GM21619 (cell line): ENCODE measurements at regions not wholly inside any gene's neighbourhood (a gene's known extent, or its start where the extent isn't known, plus 50 kb on each side); places are given as distances from the start of the nearest gene placed in this dataset.

ENCODE experiments used
- ATAC-seq: cut with Tn5 transposase; IDR thresholded peaks from one replicate; pipeline ENCODE4 v1.9.1; 2021; ENCODE audit not compliant: unreplicated experiment

DNA sequence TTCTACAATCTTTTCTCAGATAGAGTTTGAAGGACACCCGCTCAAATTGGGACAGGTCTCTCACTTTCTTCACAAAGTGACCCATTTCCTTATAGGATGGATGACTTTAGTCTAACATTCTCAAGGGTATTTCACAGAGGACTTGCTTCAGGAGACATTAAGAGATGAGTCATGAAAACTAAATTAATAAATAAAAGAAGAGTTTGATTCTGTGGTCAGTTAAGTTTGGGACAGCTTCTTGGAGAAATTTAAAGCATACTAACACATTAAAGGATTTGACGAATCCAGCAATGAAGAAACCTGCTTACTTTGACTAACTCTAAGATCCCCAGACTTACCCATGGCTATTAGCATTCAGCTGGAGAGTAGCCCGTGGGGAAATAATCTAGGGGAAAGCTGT, 95.6 kb upstream of the RAB3GAP2 start:
- no peak for ATAC-seq

DNA sequence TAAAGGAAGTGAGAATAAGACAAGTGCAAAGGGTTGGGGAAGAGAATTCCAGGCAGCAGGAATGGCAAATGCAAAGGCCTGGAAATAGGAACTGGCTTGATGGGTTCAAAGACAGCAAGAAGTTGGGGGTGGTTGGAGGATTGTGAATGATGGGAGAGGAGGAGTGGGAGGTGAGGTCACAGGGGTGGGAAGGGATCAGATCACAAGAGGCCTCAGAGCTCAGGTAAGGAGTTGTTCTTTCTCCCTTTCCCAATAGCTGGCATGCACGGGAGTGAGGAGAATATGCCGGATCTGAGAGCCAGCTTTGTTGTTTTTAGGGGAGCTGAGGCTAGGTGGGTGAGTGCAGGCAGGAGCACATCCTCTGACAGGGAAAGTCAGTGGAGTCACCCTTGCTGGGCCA, 94.0 kb upstream of the RAB3GAP2 start:
- no peak for ATAC-seq

DNA sequence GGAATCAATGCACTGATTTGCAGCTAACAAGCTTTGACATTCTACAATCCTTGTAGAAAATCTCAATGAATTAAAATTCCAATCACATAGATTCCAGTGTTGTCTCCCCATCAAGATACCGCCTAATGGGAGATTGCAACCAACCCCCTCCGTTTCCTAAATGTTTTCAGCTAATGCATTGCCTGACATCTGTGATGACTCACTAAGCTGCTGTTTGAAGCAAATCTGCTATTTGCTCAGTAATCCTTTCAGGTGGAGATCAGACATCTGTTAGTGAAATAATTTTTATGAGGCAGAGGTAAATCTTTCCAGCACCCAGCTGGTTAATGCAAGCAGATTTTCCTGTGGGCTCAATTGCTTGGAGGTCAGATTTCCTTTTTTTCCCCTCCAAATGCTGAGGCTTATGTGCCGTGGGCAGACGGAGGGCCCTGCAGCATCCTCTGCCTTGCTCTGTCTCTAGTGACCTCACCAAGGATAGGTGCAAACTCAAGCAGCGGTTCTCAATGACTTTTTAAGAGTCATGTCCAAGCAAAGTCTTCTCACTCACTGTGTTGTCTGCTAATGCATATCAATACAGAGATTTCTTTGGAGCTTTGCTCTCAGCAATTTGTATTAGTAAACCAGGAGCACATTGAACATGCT, 91.1 kb upstream of the RAB3GAP2 start:
- ATAC-seq: no peak

DNA sequence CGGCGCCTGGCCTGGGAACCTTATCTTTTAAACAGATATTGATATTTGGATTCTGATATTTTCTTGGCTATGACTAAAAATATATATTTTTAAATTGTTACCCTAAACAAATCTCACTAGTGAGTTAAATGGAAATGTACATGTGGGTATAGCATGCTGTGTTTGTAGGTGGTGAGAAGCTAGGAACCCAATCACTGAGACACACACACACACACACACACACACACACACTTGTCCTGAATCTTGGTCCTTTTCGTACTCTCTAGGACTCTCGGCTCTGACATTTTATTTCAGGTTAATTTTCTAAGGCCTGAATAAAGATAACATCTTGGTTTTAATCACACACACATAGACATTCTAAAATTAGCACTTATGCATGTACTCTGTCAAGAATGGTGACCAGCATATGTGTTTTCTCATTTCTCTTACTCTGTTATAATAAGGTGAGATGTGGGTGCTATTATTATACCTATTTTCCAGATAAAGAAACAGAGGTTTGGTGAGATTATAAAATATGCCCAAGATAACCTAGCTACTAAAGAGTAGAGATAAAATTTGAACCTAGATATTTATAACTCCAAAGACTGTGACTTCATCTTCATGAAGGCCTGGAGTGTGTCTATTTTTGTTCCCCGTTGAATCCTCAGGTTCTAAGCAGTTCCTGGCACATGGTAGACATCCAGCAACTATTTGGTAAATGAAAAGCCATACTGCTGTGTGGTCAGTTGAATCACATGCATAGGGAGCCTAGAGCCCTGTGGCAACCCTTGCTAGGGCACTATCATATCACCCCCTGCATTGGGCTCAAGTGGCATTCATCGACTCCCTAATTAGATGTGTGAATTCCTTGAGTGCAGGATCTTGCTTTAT, 85.0 kb upstream of the RAB3GAP2 start:
- ATAC-seq: no peak

DNA sequence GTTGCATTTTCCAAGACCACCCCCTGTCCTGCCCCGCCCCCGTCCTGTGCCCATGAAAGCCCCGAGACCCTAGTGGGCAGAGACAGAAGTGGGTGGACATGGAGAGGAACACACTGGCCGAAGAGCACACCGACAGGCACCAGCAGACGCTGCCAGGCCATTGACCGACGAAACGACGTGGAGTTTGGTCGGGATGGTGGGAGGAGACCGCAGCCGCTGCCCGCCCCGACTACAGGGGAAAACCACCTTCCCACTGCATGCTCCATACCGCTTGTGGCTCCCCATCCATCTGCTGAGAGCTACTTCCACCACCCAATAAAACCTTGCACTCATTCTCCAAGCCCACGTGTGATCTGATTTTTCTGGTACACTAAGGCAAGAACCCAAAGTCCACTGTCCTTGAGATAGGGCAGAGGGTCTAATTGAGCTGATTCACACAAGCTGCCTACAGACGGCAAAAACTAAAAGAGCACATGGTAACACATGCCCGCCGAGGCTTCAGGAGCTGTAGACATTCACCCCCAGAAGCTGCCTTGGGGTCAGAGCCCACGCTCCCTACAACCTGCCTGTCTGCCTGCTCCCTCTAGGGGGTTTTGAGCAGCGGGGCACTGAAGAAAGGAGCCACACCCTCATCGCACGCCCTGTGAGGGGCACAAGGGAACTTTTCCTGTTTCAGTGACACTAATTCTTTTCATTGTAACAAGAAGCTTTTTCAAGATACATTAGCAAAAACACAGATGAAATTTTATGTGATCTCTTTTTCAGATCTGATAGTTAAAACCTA, 81.2 kb upstream of the RAB3GAP2 start:
- no peak for ATAC-seq

DNA sequence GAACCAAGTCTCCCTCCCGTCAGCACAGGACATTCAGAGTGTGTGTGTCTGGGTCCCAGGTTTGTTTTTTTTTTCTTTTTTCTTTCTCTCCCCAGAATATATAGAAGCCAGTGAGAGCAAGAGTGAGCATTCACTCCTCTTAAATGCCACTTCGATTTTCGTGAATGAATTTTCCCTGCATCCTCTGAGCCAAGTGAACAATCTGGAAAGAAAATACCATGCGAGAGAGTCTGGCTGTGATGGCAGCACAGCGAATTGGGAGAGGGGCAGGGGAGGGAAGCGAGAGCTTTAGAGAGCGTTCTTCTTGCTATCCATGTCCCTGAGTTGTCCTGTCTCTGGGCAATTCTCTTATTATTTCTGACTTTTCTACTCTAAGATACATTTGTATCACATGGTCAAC, 76.0 kb upstream of the RAB3GAP2 start:
- ATAC-seq: no peak

DNA sequence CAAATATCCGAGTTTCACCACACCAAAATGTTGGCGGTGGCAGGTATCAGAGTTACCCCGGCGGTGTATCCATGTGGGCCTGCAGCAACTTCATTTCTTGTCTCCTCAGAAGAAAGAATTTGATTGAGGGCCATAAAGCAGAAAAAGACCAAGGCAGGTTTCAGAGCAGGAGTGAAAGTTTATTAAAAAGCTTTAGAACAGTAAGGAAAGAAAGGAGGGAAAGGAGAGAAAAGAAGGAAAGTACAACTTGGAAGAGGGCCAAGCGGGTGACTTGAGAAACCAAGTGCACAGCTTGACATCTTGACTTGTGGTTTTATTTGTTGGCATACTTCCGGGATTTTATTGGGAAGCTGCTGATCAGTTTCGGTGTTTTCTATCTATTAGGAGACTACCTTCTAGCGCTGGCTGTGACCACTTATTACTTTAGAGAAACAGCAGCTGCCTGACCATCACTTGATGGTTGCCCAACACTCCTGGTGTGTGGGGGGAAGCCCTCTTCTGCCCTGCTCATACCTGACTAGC, 75.5 kb upstream of the RAB3GAP2 start:
- no peak for ATAC-seq

DNA sequence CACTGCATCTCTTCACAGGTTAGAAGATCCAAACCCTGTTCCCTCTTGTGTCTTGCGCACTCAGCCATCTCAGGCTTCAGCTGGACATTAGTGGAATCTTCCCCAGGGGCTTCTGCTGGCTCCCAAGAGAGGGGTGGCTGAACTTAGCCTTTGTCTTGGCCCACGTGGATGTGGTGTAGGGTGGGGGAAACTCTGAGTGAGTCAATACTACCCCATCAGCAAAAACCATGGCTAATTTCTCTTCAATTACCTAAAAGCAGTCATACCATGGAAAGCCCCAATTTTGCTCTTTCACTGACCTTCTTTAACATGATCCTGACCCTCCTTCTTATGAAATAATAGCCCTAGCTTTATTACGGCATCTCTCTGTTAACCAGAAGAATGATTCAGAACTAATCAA, 72.5 kb upstream of the RAB3GAP2 start:
- ATAC-seq: peak; percentile 65

DNA sequence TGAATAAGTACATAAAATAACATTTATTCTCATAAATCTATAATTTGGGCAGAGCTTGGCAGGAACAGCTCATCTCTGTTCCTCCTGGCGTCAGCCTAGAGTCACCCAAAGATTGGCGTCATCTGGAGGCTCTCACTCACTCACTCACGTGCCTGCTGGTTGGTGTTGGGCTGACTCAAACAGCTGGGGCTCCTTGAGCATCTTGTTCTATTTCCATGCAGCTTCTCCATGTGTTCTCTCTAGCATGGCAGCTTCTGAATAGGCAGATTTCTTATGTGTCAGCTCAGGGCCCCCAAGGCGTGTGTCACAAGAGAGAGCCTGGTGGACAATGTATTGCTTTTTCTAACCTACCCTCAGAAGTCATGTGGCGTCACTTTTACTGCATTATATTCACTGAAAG, 70.6 kb upstream of the RAB3GAP2 start:
- ATAC-seq: no peak

DNA sequence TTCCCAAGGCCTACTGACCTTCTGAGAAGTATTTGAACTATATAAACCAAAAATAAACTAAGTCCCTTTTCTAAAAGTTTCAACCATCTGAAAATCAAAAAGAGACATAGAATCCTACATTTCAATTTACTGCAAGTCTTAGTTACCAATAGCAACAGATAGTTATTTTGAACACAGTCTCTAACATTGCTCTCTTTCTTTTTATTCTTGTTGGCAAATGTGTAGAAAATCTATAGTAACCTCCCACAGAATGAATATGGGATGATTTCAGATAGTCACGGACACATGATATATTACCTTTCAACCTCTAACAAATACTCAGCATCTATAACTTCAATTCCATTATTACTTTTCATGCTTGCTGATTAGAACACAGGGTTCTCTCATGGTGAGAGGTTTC, 68.9 kb upstream of the RAB3GAP2 start:
- ATAC-seq: no peak

DNA sequence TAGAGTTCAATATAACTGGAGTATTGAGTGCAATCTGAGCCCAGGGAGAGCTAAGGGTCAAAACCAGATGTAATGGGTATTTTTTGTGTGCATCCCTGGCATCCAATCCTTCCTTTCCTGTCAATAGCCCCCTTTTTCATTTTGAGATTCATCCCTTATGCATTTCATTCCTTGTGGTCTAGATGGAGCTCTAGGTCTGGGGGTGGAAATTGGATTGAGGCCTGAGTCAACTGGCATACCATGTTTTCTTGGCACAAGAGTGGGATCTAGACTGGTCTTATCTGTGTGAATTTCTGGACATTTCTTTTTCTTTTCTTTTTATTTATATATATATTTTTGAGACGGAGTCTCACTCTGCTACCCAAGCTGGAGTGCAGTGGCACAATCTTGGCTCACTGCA, 67.3 kb upstream of the RAB3GAP2 start:
- no peak for ATAC-seq

DNA sequence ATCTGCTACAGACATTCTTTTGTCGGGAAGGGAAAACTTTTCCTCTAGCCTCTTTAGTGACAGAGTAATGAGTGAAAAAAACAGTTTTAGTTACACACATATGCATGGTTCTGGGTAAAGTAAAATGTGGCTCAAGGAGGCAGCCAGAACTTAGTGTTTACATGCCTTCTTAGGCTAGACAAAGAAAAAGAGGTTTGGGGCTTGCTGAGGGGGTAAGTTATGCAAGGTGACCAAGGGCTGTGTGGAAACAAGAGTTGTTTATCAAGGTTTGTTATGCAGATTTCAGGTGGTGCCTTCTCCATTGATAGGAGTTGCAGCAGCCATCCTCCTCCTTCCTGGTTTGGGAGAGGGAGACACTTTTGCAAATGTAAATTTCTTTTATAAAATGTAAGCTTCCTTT, 66.5 kb upstream of the RAB3GAP2 start:
- ATAC-seq: no peak

DNA sequence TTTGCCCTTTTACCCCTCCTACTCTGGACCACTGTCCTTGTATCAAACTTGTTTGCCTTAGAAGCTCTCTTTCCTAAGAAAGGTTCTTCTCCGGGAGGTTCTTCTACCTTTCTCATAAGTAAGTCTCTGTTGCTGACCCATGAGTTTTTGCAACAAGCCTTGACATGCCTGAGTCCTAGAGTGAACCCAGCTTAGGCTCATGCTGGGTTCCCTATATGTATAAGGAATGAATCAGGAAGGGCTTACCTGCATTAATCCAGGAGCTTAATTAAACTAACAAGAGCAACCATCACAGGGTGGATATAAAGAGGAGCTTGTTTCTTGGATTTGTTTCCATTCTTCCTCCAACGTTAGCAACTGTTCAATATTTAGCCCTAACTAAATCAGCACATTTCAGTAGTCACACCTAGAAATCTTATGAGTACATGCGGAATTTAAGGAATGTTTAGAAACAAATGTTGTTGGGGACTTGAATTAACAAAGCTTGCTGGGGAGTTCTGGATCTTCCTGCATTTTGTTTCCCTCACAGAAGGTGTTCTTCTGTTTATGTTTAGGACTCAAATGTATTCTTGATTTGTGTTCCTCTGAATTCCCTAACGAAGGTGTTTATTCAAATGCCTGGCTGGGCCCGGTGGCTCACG, 64.3 kb upstream of the RAB3GAP2 start:
- no peak for ATAC-seq

DNA sequence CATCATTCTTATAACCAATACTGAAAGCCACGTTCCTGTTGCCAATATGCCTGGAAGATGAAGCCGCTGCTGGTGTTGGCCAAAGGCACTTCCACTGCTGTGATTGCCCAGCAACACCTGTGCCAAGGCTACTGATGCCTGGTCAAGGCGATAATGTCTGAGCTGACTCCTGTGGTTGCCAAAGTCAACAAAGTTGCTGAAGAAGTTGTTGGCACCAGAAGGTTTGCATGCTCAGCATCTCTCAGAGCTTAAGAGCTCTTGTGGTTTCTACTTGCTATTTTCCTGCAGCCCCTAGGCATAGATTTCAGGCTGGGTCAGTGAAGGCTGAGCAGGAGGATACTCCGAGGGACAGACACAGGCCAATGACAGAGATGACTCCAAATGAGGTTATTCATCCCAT, 63.4 kb upstream of the RAB3GAP2 start:
- no peak for ATAC-seq

DNA sequence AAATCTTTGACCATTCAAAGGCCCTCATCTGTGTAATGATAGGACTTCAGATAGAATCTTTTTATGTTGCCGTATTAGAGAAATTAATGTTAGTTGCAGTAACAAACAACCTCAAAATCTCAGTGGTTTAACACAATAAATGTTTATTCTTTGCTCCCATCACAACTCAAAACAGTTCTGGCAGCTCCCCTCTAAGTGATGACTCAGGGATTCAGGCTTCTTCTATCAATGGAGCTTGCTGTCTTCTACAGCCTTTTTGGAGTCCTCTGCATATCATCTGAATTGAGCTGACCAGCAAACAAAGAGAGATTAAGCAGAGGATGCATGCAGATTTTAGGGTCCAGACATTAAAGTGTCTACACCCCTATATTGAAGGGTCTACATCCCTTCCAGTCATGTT, 59.1 kb upstream of the RAB3GAP2 start:
- ATAC-seq: no peak

DNA sequence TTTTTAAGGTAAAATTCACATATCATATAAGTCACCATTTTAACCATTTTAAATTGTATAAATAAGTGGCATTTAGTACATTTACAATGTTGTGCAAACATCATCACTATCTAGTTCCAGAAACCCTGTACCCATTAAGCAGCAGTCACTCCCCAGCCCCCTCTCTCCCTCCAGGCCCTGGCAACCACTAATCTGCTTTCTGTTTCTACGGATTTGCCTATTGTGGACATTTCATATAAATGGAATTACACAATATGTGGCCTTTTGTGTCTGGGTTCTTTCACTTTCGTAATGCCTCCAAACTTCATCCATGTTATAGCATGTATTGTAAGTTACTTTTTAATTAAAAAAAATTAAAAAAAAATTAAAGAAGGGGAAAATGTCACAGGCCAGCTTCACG, 58.0 kb upstream of the RAB3GAP2 start:
- ATAC-seq: no peak

DNA sequence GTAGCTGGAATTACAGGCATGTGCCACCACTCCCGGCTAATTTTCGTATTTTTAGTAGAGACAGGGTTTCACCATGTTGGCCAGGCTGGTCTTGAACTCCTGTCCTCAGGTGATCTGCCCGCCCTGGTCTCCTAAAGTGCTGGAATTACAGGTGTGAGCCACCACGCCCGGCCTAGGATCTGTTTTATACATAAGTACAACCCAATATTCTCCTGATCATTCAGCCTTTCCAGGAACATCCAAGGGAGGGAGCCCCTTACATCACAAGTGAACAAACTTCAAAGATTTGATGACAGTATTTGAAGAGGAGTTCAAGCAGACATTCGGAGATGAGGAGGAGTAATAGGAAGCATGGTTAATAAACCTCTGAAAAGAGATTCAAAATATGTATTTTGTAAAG, 54.9 kb upstream of the RAB3GAP2 start:
- no peak for ATAC-seq

DNA sequence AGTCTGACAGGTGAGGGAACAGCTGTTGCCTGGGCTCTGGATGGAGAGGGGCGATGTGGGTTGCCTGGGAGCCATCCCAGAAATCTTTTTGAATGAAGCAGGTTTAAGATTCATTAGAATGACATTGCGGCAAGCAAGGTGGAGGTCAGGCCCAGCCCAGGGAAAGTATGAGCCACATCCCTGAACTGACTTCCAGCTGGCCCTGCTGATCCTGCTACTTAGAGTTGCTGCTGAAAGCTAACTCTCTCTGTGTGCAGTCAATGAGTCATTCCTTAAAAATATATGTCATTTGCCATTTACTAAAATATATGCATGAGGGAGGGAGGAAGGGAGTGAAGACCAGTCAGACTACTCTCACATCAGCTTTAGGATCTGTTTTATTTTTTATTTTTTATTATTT, 54.3 kb upstream of the RAB3GAP2 start:
- ATAC-seq: no peak

DNA sequence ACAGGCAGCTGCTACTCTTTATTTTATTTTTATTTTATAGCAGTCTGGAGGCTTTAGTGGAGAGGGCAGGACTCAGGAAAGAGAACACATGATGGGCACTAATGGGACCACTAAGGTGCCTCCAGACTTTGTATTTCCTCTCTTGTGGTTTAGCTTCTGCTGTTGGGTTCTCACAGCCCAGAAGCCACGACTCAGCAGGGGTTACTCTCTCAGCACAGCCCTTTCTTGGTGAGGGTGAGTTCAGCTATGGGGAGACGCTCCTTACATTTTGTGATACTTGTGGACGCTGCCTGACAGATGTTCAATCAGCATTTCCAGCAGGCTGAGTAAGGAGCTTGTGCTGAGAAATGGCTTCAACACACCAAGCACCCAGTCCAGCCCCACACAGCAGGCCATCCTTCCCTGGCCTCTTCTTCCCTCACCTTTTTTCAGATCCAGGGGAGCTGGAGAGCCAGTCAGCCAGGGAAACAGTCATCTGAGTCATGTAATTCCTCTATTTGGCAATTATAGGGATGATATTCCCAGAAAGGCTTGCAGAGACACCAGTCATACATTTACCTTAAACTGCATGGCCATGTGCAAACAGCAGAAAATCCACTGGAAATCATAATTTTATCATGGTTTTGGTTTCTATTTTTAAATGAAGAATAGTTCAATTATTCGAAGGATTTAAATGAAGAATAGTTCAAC, 53.2 kb upstream of the RAB3GAP2 start:
- no peak for ATAC-seq

DNA sequence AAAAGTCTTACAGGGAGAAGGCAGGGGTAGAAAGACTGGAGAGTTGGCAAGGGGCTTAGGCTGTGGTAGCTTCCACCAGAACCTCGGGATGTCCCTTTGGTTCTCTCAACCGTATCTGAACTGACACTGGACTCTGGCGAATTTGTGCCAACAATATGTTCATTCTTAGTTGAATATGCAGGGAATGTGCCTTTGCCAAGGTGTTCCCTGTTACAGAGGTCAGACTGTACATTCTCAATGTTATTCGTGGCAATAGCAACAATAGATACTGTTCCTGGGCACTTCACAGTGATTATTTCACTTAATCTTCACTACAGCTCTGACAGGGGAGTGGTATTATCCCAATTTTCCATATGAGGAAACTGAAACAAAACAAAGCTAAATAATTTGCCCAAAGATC, 51.5 kb upstream of the RAB3GAP2 start:
- ATAC-seq: no peak

DNA sequence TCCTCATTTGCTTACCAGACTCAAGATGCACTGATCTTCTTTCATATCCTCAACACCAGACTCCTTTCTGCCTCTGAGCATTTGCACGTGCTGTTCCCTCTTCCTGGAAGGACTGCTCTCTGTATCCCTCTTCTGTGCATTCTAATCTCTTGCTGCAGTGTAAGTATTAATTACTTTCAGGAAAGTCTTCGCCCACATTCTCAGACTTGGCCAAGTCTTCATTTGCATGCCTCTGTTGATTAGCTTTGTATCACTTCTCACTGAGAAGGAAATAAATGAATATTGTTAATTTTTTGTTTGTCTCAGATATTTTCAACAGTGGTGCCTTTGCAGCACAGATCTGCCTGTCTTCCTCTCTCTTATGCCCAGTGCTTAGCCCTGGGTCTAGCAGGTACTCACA, 50.3 kb upstream of the RAB3GAP2 start:
- no peak for ATAC-seq
